ENCODE measurements at regions not wholly inside any gene's neighbourhood (a gene's known extent, or its start where the extent isn't known, plus 50 kb on each side); places are given as distances from the start of the nearest gene placed in this dataset.

DNA sequence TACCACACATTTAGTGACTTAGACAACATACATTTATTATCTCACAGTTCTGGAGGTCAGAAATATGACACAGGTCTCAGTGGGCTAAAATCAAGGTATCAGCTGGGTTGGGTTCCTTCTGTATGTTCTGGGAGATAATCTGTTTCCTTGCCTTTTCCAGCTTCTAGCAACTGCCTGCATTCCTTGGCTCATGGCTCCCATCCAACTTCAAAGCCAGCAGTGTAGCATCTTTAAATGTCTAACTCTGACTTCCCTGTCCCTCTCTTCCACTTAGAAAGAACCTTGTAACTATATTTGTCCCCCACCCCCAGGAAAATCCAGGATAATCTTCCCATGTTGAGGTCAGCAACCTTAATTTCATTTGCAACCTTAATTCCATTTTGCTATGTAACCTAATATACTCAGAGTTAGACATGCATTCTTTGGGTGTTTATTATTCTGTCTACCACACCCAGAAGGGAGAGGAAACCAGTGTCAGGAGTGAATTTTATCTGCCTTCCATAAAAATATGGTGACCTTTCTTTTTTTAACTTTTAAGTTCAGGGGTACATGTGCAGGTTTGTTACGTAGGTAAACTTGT is 57.3 kb upstream of the SMIM30 start:
- Histone ChIP-seq H3K9ac (ENCODE audit: low read length in 3 of 3) (no peak overlapping the region), H3K27me3 (ENCODE audit: control insufficient read depth, insufficient read depth, low read length) (no peaks in the 10 kb centered on the region), H3K4me1 (ENCODE audit: control insufficient read depth in 2 of 3, insufficient read depth in 2 of 3, low read depth in 1 of 3, low read length in 3 of 3) (no peaks in the 10 kb centered on the region), H3K9me3 (ENCODE audit: control insufficient read depth in 2 of 3, insufficient read depth in 1 of 3, low read length in 3 of 3) (no peaks in the 10 kb centered on the region), H3K36me3 (ENCODE audit: control insufficient read depth in 2 of 3, insufficient read depth in 3 of 3, low read length in 3 of 3) (no peaks in the 10 kb centered on the region), H3K4me3 (ENCODE audit: low read length in 3 of 3) (no peak overlapping the region), H3K27ac (ENCODE audit: low read depth in 2 of 2, low read length in 2 of 2) (no peak overlapping the region)
- no peak for FAIRE-seq
- TF ChIP-seq, protein P1, sequence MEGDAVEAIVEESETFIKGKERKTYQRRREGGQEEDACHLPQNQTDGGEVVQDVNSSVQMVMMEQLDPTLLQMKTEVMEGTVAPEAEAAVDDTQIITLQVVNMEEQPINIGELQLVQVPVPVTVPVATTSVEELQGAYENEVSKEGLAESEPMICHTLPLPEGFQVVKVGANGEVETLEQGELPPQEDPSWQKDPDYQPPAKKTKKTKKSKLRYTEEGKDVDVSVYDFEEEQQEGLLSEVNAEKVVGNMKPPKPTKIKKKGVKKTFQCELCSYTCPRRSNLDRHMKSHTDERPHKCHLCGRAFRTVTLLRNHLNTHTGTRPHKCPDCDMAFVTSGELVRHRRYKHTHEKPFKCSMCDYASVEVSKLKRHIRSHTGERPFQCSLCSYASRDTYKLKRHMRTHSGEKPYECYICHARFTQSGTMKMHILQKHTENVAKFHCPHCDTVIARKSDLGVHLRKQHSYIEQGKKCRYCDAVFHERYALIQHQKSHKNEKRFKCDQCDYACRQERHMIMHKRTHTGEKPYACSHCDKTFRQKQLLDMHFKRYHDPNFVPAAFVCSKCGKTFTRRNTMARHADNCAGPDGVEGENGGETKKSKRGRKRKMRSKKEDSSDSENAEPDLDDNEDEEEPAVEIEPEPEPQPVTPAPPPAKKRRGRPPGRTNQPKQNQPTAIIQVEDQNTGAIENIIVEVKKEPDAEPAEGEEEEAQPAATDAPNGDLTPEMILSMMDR (IDR thresholded peaks at IDR 0.05; ENCODE audit: borderline replicate concordance, extremely low read depth, insufficient read depth): no peak
- DNase-seq: no peak
- intact Hi-C loops (cut with DNase I): no loop called here

GRCh38 chr7:113172726-113173125 is 54.4 kb upstream of the SMIM30 start:
- no peaks in the 10 kb centered on the region for H3K36me3 ChIP-seq (ENCODE audit: control insufficient read depth in 2 of 3, insufficient read depth in 3 of 3, low read length in 3 of 3)
- no peak overlapping the region for H3K9ac ChIP-seq (ENCODE audit: low read length in 3 of 3)
- no peak overlapping the region for H3K27ac ChIP-seq (ENCODE audit: low read depth in 2 of 2, low read length in 2 of 2)
- no peak overlapping the region for H3K4me3 ChIP-seq (ENCODE audit: low read length in 3 of 3)
- FAIRE-seq (no peak), DNase-seq (peak in 1 of 5 donors; percentile 36)
- TF ChIP-seq, protein P1 (IDR thresholded peaks at IDR 0.05; ENCODE audit: borderline replicate concordance, extremely low read depth, insufficient read depth): no peak
- H3K4me1 ChIP-seq (ENCODE audit: control insufficient read depth in 2 of 3, insufficient read depth in 2 of 3, low read depth in 1 of 3, low read length in 3 of 3): no peaks in the 10 kb centered on the region
- intact Hi-C loops (cut with DNase I): no loop called here
- no peaks in the 10 kb centered on the region for H3K9me3 ChIP-seq (ENCODE audit: control insufficient read depth in 2 of 3, insufficient read depth in 1 of 3, low read length in 3 of 3)
- H3K27me3 ChIP-seq (ENCODE audit: control insufficient read depth, insufficient read depth, low read length): no peaks in the 10 kb centered on the region

- FAIRE-seq (no peak), DNase-seq (no peak)
- Histone ChIP-seq H3K9ac (ENCODE audit: low read length in 3 of 3) (no peak overlapping the region), H3K9me3 (ENCODE audit: control insufficient read depth in 2 of 3, insufficient read depth in 1 of 3, low read length in 3 of 3) (no peaks in the 10 kb centered on the region), H3K4me3 (ENCODE audit: low read length in 3 of 3) (no peak overlapping the region), H3K4me1 (ENCODE audit: control insufficient read depth in 2 of 3, insufficient read depth in 2 of 3, low read depth in 1 of 3, low read length in 3 of 3) (no peaks in the 10 kb centered on the region), H3K27me3 (ENCODE audit: control insufficient read depth, insufficient read depth, low read length) (no peaks in the 10 kb centered on the region), H3K36me3 (ENCODE audit: control insufficient read depth in 2 of 3, insufficient read depth in 3 of 3, low read length in 3 of 3) (no peaks in the 10 kb centered on the region), H3K27ac (ENCODE audit: low read depth in 2 of 2, low read length in 2 of 2) (no peak overlapping the region)
- TF ChIP-seq, protein P1 (IDR thresholded peaks at IDR 0.05; ENCODE audit: borderline replicate concordance, extremely low read depth, insufficient read depth): no peak
- intact Hi-C loops (cut with DNase I): no loop called here
Measured at GRCh38 chr7:113170591-113170990, 52.2 kb upstream of the SMIM30 start.

All from kidney (tissue), 13 donors.